HL-60 (cell line): ENCODE measurements at regions not wholly inside any gene's neighbourhood (a gene's known extent, or its start where the extent isn't known, plus 50 kb on each side); places are given as distances from the start of the nearest gene placed in this dataset.

Experiments used
- DNase-seq, 2 experiments: peaks; one replicate each; pipeline ENCODE4 v3.0.0-alpha.2; 2010 to 2020; ENCODE audit warnings: low read depth in 1 of 2, low spot score in 1 of 2
- H3K27ac ChIP-seq: fragments of 250-450 bp; sonication (Bioruptor Pico); replicated peaks from 2 replicates; pipeline ENCODE4 v1.5.1; 2020; ENCODE audit warnings: mild to moderate bottlenecking, moderate library complexity
- H3K27me3 ChIP-seq: fragments of 250-450 bp; sonication (Bioruptor Pico); 2 replicates; pipeline ENCODE4 v1.5.1; 2021; ENCODE audit warnings: mild to moderate bottlenecking, moderate library complexity; ENCODE audit not compliant: insufficient read depth, poor library complexity, severe bottlenecking
- H3K4me3 ChIP-seq: replicated peaks from 2 replicates; pipeline ENCODE4 v1.5.1; 2011; ENCODE audit warnings: mild to moderate bottlenecking, control low read depth, low read length; ENCODE audit not compliant: insufficient read depth
- CTCF ChIP-seq: IDR thresholded peaks from one replicate; pipeline ENCODE4 v1.5.1; 2011; ENCODE audit warnings: low read length, control low read depth, inconsistent platforms; ENCODE audit not compliant: insufficient read depth
- GABPA ChIP-seq: IDR thresholded peaks from 2 replicates; pipeline ENCODE4 v1.6.1; 2012; ENCODE audit warnings: low read depth
- POLR2AphosphoS5 ChIP-seq: IDR thresholded peaks from 2 replicates; pipeline ENCODE4 v1.6.1; 2012; ENCODE audit warnings: low read depth
- REST ChIP-seq: IDR thresholded peaks from 2 replicates; pipeline ENCODE4 v1.6.1; 2012; ENCODE audit warnings: low read depth; ENCODE audit not compliant: insufficient replicate concordance
- SPI1 ChIP-seq: IDR thresholded peaks from 2 replicates; pipeline ENCODE4 v1.6.1; 2012; ENCODE audit warnings: low read depth, mild to moderate bottlenecking, borderline replicate concordance

- no peak for DNase-seq
- TF ChIP-seq REST = no peak
- TF ChIP-seq GABPA = no peak
- TF ChIP-seq SPI1 = no peak
- no peak for TF ChIP-seq CTCF
- no peak for TF ChIP-seq POLR2AphosphoS5
- H3K27ac ChIP-seq = no peak overlapping the region
- H3K27me3 ChIP-seq = no peaks in the 10 kb centered on the region
- no peak overlapping the region for H3K4me3 ChIP-seq
Measured at GRCh38 chr10:120732643-120733313, 118.4 kb upstream of the WDR11 start.

GRCh38 chr10:120734483-120735078, 116.6 kb upstream of the WDR11 start:
- Histone ChIP-seq H3K27ac (no peak overlapping the region), H3K4me3 (no peak overlapping the region), H3K27me3 (no peaks in the 10 kb centered on the region)
- TF ChIP-seq GABPA (no peak), SPI1 (no peak), POLR2AphosphoS5 (no peak), REST (no peak), CTCF (no peak)
- DNase-seq = no peak

GRCh38 chr10:120735315-120735714, 115.8 kb upstream of the WDR11 start:
- Histone ChIP-seq H3K27me3 (no peaks in the 10 kb centered on the region), H3K27ac (no peak overlapping the region), H3K4me3 (no peak overlapping the region)
- no peak for DNase-seq
- TF ChIP-seq POLR2AphosphoS5 (no peak), REST (no peak), SPI1 (no peak), CTCF (no peak), GABPA (no peak)
